ENCODE measurements at regions not wholly inside any gene's neighbourhood (a gene's known extent, or its start where the extent isn't known, plus 50 kb on each side); places are given as distances from the start of the nearest gene placed in this dataset.
"Not testable (repeated sequence)": the region's sequence is repeated elsewhere in the genome, so short reads cannot be mapped to it uniquely, and the experiment has no call there.

GRCh38 chr10:124322191-124322980, 96.3 kb downstream of the OAT start:
- no peak for ATAC-seq
- no peak overlapping the region for H3K27ac ChIP-seq
- 79 to 81% methylated on average over 7 to 15 of the region's 18 CpGs for WGBS, 2 donors (ENCODE audit: low coverage in 1 of 2)

GRCh38 chr10:124321433-124322089, 97.2 kb downstream of the OAT start:
- WGBS, 2 donors (ENCODE audit: low coverage in 1 of 2) = 92 to 94% methylated on average over 9 of the region's 19 CpGs
- no peaks in the 10 kb centered on the region for H3K27me3 ChIP-seq
- no peak overlapping the region for H3K4me3 ChIP-seq
- no peak for TF ChIP-seq POLR2AphosphoS5 (IDR thresholded peaks at IDR 0.05)
- no peak for TF ChIP-seq EP300 (IDR thresholded peaks at IDR 0.05)
- TF ChIP-seq POLR2A (IDR thresholded peaks at IDR 0.05) = no peak
- no peak for TF ChIP-seq CTCF (IDR thresholded peaks at IDR 0.05)
- no peak for ATAC-seq
- no peak overlapping the region for H3K27ac ChIP-seq
- no peaks in the 10 kb centered on the region for H3K9me3 ChIP-seq
- no peaks in the 10 kb centered on the region for H3K4me1 ChIP-seq
- no peaks in the 10 kb centered on the region for H3K36me3 ChIP-seq

More at GRCh38 chr10:124322191-124322980, 96.3 kb downstream of the OAT start:
- TF ChIP-seq CTCF (IDR thresholded peaks at IDR 0.05) (no peak), EP300 (IDR thresholded peaks at IDR 0.05) (no peak), POLR2A (IDR thresholded peaks at IDR 0.05) (no peak), POLR2AphosphoS5 (IDR thresholded peaks at IDR 0.05) (no peak)
- no peaks in the 10 kb centered on the region for H3K9me3 ChIP-seq
- no peaks in the 10 kb centered on the region for H3K36me3 ChIP-seq
- H3K4me1 ChIP-seq = no peaks in the 10 kb centered on the region
- no peak overlapping the region for H3K4me3 ChIP-seq
- H3K27me3 ChIP-seq = no peaks in the 10 kb centered on the region

- no peak for ATAC-seq
- no peaks in the 10 kb centered on the region for H3K27me3 ChIP-seq
- 86 to 100% methylated on average over 4 of the region's 15 CpGs for WGBS, 2 donors (ENCODE audit: low coverage in 1 of 2)
These were observed 97.8 kb downstream of the OAT start for GRCh38 chr10:124320778-124321432.

GRCh38 chr10:124319926-124320391, 98.8 kb downstream of the OAT start:
- no peaks in the 10 kb centered on the region for H3K4me1 ChIP-seq
- H3K9me3 ChIP-seq = no peaks in the 10 kb centered on the region
- H3K27me3 ChIP-seq = no peaks in the 10 kb centered on the region
- ATAC-seq = no peak
- 100% methylated on average over 1 of the region's 3 CpGs; no CpG with 5 or more reads in 1 of the 2 donors for WGBS, 2 donors (ENCODE audit: low coverage in 1 of 2)
- no peak overlapping the region for H3K4me3 ChIP-seq
- H3K27ac ChIP-seq = no peak overlapping the region
- no peaks in the 10 kb centered on the region for H3K36me3 ChIP-seq
- TF ChIP-seq POLR2AphosphoS5 (IDR thresholded peaks at IDR 0.05) = no peak

More at GRCh38 chr10:124320778-124321432, 97.8 kb downstream of the OAT start:
- no peaks in the 10 kb centered on the region for H3K36me3 ChIP-seq
- no peak overlapping the region for H3K27ac ChIP-seq
- H3K4me3 ChIP-seq = no peak overlapping the region
- H3K4me1 ChIP-seq = no peaks in the 10 kb centered on the region
- TF ChIP-seq POLR2A (IDR thresholded peaks at IDR 0.05) (no peak), CTCF (IDR thresholded peaks at IDR 0.05) (no peak), EP300 (IDR thresholded peaks at IDR 0.05) (no peak), POLR2AphosphoS5 (IDR thresholded peaks at IDR 0.05) (no peak)
- H3K9me3 ChIP-seq = no peaks in the 10 kb centered on the region

GRCh38 chr10:124319520-124319919, 99.2 kb downstream of the OAT start:
- H3K9me3 ChIP-seq, H3K4me1 ChIP-seq, H3K27me3 ChIP-seq, ATAC-seq, H3K36me3 ChIP-seq, H3K27ac ChIP-seq, H3K4me3 ChIP-seq: not testable (repeated sequence)

All from gastroesophageal sphincter (tissue), 4 donors.